ENCODE measurements at regions not wholly inside any gene's neighbourhood (a gene's known extent, or its start where the extent isn't known, plus 50 kb on each side); places are given as distances from the start of the nearest gene placed in this dataset.

DNA sequence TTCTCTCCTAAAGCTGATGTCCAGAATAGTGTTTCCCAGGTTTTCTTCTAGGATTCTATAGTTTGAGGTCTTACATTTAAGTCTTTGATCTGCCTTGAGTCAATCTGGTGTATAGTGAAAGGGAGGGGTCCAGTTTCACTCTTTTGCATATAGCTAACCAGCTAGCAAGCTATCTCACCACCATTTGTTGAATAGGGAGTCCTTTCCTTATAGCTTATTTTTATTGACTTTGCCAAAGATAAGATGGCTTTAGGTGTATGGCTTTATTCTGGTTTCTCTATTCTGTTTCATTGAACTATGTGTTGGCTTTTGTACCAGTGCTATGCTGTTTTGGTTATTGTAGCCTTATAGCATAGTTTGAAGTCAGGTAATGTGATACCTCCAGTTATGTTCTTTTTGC is 1386.1 kb downstream of the SLITRK5 start:
- TF ChIP-seq, protein P1, sequence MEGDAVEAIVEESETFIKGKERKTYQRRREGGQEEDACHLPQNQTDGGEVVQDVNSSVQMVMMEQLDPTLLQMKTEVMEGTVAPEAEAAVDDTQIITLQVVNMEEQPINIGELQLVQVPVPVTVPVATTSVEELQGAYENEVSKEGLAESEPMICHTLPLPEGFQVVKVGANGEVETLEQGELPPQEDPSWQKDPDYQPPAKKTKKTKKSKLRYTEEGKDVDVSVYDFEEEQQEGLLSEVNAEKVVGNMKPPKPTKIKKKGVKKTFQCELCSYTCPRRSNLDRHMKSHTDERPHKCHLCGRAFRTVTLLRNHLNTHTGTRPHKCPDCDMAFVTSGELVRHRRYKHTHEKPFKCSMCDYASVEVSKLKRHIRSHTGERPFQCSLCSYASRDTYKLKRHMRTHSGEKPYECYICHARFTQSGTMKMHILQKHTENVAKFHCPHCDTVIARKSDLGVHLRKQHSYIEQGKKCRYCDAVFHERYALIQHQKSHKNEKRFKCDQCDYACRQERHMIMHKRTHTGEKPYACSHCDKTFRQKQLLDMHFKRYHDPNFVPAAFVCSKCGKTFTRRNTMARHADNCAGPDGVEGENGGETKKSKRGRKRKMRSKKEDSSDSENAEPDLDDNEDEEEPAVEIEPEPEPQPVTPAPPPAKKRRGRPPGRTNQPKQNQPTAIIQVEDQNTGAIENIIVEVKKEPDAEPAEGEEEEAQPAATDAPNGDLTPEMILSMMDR (IDR thresholded peaks at IDR 0.05; ENCODE audit: insufficient read depth, low read length): no peak
- TF ChIP-seq POLR2AphosphoS5 (IDR thresholded peaks at IDR 0.05; ENCODE audit: low read depth): no peak
- TF ChIP-seq SPI1 (IDR thresholded peaks at IDR 0.05; ENCODE audit: borderline replicate concordance, low read depth): no peak
- TF ChIP-seq, protein P2, sequence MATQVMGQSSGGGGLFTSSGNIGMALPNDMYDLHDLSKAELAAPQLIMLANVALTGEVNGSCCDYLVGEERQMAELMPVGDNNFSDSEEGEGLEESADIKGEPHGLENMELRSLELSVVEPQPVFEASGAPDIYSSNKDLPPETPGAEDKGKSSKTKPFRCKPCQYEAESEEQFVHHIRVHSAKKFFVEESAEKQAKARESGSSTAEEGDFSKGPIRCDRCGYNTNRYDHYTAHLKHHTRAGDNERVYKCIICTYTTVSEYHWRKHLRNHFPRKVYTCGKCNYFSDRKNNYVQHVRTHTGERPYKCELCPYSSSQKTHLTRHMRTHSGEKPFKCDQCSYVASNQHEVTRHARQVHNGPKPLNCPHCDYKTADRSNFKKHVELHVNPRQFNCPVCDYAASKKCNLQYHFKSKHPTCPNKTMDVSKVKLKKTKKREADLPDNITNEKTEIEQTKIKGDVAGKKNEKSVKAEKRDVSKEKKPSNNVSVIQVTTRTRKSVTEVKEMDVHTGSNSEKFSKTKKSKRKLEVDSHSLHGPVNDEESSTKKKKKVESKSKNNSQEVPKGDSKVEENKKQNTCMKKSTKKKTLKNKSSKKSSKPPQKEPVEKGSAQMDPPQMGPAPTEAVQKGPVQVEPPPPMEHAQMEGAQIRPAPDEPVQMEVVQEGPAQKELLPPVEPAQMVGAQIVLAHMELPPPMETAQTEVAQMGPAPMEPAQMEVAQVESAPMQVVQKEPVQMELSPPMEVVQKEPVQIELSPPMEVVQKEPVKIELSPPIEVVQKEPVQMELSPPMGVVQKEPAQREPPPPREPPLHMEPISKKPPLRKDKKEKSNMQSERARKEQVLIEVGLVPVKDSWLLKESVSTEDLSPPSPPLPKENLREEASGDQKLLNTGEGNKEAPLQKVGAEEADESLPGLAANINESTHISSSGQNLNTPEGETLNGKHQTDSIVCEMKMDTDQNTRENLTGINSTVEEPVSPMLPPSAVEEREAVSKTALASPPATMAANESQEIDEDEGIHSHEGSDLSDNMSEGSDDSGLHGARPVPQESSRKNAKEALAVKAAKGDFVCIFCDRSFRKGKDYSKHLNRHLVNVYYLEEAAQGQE (IDR thresholded peaks at IDR 0.05; ENCODE audit: insufficient replicate concordance, low read depth): no peak
- TF ChIP-seq GABPA (IDR thresholded peaks at IDR 0.05; ENCODE audit: low read depth): no peak
